ENCODE measurements at regions not wholly inside any gene's neighbourhood (a gene's known extent, or its start where the extent isn't known, plus 50 kb on each side); places are given as distances from the start of the nearest gene placed in this dataset.

GRCh38 chr12:114743289-114743688 is 59.3 kb upstream of the TBX3 start:
- no peak overlapping the region for H3K4me3 Mint-ChIP-seq
- no peak overlapping the region for H3K27ac Mint-ChIP-seq
- no peaks in the 10 kb centered on the region for H3K9me3 Mint-ChIP-seq
- peaks cover 0 to 2% (median 2%) of the 10 kb centered on the region in 3 donors for H3K27me3 Mint-ChIP-seq (ENCODE audit: low read depth in 3 of 3)
- no peaks in the 10 kb centered on the region for H3K4me1 Mint-ChIP-seq
- H3K36me3 Mint-ChIP-seq: no peaks in the 10 kb centered on the region
- DNase-seq: no peak

- Mint-ChIP-seq H3K9me3 (no peaks in the 10 kb centered on the region), H3K4me3 (peak overlapping the region in 1 of 5 donors; percentile 15), H3K36me3 (no peaks in the 10 kb centered on the region), H3K27me3 (ENCODE audit: low read depth in 3 of 3) (peaks cover 0 to 4% (median 2%) of the 10 kb centered on the region in 3 donors), H3K4me1 (no peaks in the 10 kb centered on the region), H3K27ac (no peak overlapping the region)
- DNase-seq: no peak
Observed at GRCh38 chr12:114742363-114742762, 58.4 kb upstream of the TBX3 start.

- no peaks in the 10 kb centered on the region for H3K36me3 Mint-ChIP-seq
- no peak for DNase-seq
- H3K4me1 Mint-ChIP-seq: no peaks in the 10 kb centered on the region
- no peaks in the 10 kb centered on the region for H3K9me3 Mint-ChIP-seq
- peaks cover 0 to 4% (median 2%) of the 10 kb centered on the region in 3 donors for H3K27me3 Mint-ChIP-seq (ENCODE audit: low read depth in 3 of 3)
- no peak overlapping the region for H3K27ac Mint-ChIP-seq
- peak overlapping the region in 1 of 5 donors; percentile 8 for H3K4me3 Mint-ChIP-seq
Observed at GRCh38 chr12:114741940-114742339, 58.0 kb upstream of the TBX3 start.

GRCh38 chr12:114740448-114740847 is 56.5 kb upstream of the TBX3 start:
- H3K9me3 Mint-ChIP-seq: no peaks in the 10 kb centered on the region
- H3K27me3 Mint-ChIP-seq (ENCODE audit: low read depth in 3 of 3): peaks cover 2 to 10% (median 3%) of the 10 kb centered on the region in 3 donors
- H3K4me1 Mint-ChIP-seq: no peaks in the 10 kb centered on the region
- H3K27ac Mint-ChIP-seq: no peak overlapping the region
- no peak for DNase-seq
- H3K4me3 Mint-ChIP-seq: no peak overlapping the region
- H3K36me3 Mint-ChIP-seq: no peaks in the 10 kb centered on the region

- peaks cover 4 to 10% (median 7%) of the 10 kb centered on the region in 3 donors for H3K27me3 Mint-ChIP-seq (ENCODE audit: low read depth in 3 of 3)
- H3K4me1 Mint-ChIP-seq: no peaks in the 10 kb centered on the region
- no peaks in the 10 kb centered on the region for H3K9me3 Mint-ChIP-seq
- no peak overlapping the region for H3K27ac Mint-ChIP-seq
- no peak for DNase-seq
- no peak overlapping the region for H3K4me3 Mint-ChIP-seq
- no peaks in the 10 kb centered on the region for H3K36me3 Mint-ChIP-seq
Observed at GRCh38 chr12:114738460-114739184, 54.6 kb upstream of the TBX3 start.

GRCh38 chr12:114735680-114736374 is 51.9 kb upstream of the TBX3 start:
- Mint-ChIP-seq H3K4me3 (no peak overlapping the region), H3K27me3 (ENCODE audit: low read depth in 3 of 3) (peaks cover 4 to 10% (median 7%) of the 10 kb centered on the region in 3 donors), H3K4me1 (no peaks in the 10 kb centered on the region), H3K9me3 (no peaks in the 10 kb centered on the region), H3K27ac (no peak overlapping the region), H3K36me3 (no peaks in the 10 kb centered on the region)
- DNase-seq: no peak

- H3K36me3 Mint-ChIP-seq: no peaks in the 10 kb centered on the region
- H3K4me3 Mint-ChIP-seq: no peak overlapping the region
- DNase-seq: no peak
- H3K9me3 Mint-ChIP-seq: no peaks in the 10 kb centered on the region
- no peaks in the 10 kb centered on the region for H3K4me1 Mint-ChIP-seq
- H3K27me3 Mint-ChIP-seq (ENCODE audit: low read depth in 3 of 3): peaks cover 4 to 10% (median 7%) of the 10 kb centered on the region in 3 donors
- H3K27ac Mint-ChIP-seq: no peak overlapping the region
Observed at GRCh38 chr12:114735011-114735410, 51.0 kb upstream of the TBX3 start.

- Mint-ChIP-seq H3K27ac (no peak overlapping the region), H3K9me3 (peaks cover 0 to 3% (median 0%) of the 10 kb centered on the region in 6 donors), H3K27me3 (ENCODE audit: low read depth in 3 of 3) (peaks cover 4 to 10% (median 7%) of the 10 kb centered on the region in 3 donors), H3K4me3 (no peak overlapping the region), H3K4me1 (no peaks in the 10 kb centered on the region), H3K36me3 (no peaks in the 10 kb centered on the region)
- no peak for DNase-seq
Observed at GRCh38 chr12:114733919-114734318, 49.9 kb upstream of the TBX3 start.
